HG03066 (cell line): ENCODE measurements at regions not wholly inside any gene's neighbourhood (a gene's known extent, or its start where the extent isn't known, plus 50 kb on each side); places are given as distances from the start of the nearest gene placed in this dataset.

Source experiments
- ATAC-seq: cut with Tn5 transposase; IDR thresholded peaks from one replicate; pipeline ENCODE4 v1.9.1; 2021; ENCODE audit warnings: low read depth; ENCODE audit not compliant: unreplicated experiment

DNA sequence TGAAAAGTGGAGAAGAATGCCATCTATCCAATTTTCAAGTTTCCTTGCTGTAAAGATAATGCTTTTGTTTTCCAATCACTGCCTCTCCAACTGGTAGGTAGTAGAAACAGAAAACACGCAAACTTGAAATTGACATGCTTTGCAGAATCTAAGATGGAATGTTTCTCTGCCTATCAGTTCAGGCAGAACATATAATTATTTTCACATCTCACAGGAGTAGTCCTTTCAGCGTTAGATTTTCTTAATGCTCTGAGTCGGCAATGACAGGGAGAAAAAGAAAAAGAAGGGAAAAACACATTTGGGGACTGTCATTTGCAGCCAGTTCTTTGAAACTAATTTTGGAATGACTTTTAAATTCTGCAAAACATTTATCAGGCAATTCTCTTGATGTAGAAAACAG lies 818.7 kb upstream of the PTPRD start:
- ATAC-seq = no peak

DNA sequence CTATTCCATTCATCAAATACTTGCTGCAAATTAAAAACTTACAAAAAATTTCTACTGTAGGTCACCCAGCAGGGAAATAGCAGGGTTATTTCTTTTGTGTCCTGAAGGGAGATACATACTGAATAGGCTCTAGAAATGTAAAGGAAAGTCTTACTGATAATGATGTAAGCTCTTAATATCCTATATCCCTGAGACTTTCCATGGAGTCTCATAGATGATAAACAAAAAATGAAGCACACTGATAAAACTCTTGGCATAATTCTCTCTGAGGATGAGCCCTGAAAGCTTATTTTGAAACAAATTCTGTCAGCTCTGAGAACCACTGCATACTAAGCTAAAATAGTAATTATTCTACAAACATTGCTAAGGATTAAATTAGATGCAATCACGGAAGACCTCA lies 819.6 kb upstream of the PTPRD start:
- ATAC-seq = no peak

GRCh38 chr9:11443631-11444030 lies 830.8 kb upstream of the PTPRD start:
- ATAC-seq = no peak

- no peak for ATAC-seq
These were observed 845.3 kb upstream of the PTPRD start for GRCh38 chr9:11457825-11458790.

DNA sequence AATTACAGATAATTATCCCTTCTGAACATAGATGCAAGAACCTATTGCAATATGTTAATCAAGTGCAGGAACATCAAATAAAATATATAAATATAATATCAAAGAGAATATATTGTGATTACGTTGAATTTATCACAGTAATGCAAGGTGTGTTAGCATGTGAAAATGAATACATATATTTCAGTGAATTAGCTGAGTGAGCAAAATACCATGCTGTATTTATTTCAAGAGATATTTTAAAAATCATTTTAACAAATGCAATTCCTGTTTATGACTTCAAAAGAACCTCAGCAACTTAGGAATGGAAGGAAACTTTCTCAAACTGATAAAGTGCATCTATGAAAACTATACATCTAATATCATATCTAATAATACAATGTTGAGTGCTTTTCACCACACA lies 856.9 kb upstream of the PTPRD start:
- ATAC-seq = no peak

DNA sequence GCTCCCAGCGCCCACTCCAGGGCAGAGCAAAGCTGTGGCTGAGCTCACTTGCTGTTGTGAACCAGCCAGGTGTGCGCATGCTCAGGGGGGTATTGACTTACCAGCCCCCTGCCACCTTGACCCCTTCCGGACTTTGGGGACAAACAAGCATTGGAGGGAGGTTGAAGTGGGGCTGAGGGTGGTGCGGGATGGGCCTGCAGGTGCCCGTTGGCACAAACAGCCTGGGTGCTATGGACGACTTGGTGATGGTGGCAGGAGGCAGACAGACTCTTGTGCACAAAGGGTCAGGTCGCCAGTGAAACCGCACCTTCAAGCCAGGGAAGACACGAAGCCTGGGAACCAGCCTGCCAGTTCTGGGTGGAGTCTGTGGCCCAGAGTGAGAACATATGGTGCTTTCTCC lies 858.5 kb upstream of the PTPRD start:
- no peak for ATAC-seq

DNA sequence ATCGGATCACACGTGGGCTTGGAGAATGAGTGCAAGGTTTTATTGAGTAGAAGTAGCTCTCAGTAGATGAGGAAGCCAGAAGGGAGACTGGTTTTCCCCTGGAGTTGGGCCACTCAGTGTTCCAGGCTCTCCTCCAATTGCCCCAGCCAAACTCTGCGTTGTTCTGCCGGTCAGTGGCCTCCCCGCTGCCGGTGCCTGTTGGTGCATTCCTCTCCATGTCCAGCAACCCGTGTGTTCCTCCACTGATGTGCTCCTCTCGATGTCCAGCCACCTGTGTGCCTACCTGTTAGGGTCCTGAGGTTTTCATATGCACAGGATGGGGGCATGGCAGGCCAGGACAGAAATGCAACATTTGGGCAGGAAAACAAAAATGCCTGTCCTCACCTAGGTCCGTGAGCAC lies 888.0 kb upstream of the PTPRD start:
- no peak for ATAC-seq

- ATAC-seq = no peak
These were observed 894.2 kb upstream of the PTPRD start for GRCh38 chr9:11506980-11507379.

- no peak for ATAC-seq
These were observed 924.8 kb upstream of the PTPRD start for GRCh38 chr9:11537566-11537965.

GRCh38 chr9:11542781-11543180 lies 930.0 kb upstream of the PTPRD start:
- ATAC-seq = no peak

DNA sequence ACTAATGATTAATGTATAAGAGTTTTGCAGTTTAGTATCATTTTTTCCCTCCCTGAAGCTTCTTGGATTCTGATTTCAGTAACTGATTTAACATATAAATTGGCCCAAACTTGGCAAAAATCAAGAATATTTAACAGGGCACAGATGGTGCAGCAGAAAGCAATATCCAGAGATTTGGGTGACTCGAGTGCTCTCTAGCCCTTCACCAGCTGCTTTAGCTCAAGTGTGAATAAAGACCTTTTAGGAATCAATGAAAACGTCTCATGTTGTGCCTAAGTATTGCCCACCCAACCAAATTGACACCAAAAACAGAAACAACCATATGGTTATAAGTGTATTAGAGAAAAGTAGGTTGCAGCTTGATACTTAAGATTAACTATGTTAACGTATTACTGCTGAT lies 933.4 kb upstream of the PTPRD start:
- no peak for ATAC-seq

DNA sequence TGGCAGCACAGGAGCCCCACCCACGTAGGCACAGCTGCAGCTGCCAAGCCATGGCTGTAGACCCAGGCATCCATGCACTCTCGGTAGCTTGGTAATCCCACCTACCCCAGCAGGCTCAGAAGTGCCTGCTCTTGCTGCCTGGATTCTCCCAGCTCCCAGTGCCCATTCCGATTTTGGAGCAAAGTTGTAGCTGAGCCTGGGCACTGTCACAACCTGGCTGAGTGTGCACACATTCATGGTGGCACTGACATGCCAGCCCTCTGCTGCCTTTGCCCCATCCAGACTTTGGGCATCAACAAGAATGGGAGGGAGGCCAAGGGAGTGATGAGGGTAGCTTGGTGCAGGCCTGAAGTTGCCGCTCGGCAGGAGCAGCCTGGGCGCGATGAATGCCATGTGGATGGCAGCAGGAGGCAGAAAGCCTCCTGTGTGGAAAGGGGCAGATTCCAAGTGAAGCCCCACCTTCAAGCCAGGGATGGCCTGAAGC lies 936.6 kb upstream of the PTPRD start:
- no peak for ATAC-seq

GRCh38 chr9:11551106-11551505 lies 938.3 kb upstream of the PTPRD start:
- ATAC-seq = no peak

DNA sequence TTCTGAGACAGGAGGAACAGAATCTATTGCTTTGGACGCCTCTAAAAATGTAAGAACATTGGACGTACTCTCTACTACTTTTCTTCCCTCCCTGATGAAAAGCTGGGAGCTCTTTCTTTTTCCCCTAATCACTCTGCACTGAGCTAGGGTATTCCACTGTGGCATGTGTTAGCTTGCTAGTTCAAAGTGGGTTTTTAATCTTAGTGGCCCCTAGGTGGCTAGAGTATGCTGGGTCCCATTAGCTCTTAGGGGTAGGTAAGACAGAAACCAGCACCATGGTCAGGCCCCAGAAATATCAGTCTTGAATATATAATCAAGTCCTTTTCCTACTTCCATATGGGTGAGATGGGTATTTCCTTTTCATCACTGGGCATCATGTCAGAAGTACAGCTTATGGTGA lies 945.2 kb upstream of the PTPRD start:
- no peak for ATAC-seq

GRCh38 chr9:11559001-11559776 lies 946.4 kb upstream of the PTPRD start:
- no peak for ATAC-seq

GRCh38 chr9:11577522-11577921 lies 964.7 kb upstream of the PTPRD start:
- ATAC-seq = no peak

DNA sequence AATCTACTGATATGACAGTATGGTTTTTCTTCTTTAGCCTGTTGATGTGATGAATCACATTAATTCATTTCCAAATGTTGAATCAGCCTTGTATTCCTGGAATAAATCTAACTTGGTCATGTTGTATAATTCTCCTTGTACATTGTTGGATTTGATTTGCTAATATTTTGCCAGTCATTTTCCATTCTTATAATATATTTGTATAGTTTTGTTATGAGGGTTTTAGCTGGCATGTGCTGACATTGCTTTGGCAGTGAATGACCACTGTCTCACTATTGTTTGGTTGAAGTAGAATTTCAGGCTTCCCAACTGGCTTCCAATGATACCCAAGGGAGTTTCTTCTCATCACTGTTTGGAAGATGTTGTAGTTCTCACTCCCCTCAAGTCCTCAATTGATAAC lies 983.0 kb upstream of the PTPRD start:
- ATAC-seq = no peak

DNA sequence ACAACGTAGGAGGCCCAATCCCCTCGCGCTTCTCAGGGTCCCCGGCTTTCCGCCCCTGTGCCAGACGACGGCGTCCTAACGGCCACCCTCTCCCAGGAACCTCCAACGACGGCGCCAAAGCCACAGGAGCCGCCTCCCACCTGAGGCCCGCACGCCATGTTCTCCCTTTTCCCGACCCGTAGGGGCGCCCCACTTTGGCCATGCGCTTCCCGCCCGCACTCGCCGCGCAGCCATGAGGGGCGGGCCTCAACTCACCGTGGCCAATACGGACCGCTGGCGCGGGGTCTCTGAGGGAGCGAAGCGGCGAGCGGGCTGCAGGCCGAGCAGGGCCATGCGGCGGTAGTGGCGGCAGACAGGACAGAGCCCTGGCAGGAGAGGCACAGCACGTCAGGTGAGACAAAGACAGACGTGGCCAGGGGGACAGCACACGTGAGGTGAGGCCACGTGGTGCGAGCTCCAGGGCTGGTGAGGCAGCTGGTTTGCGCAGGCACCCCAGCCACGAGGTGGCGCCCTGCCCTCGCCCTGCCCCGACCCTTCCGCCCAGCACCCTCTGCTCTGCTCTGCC lies 1005.5 kb upstream of the PTPRD start:
- no peak for ATAC-seq

GRCh38 chr9:11632691-11633090 lies 1019.9 kb upstream of the PTPRD start:
- ATAC-seq = no peak

DNA sequence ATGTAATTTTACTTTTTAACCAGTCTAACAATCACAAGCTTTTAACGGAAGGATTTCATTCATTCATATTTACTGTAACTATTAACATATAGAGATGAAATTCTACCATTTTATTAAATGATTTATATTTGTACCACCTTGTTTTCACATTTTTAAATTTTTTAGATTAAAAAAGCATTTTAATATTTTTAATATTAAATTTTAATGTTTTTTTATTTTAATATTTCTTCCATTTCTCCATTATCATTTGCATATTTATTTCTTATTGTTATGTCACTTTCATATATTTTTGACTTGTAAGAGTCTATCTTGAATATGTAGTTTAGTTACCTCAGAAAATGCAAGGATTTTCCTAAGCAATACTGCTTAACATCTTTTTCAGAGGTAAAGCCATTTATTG lies 1034.0 kb upstream of the PTPRD start:
- no peak for ATAC-seq

- ATAC-seq = no peak
These were observed 1039.3 kb upstream of the TYRP1 start for GRCh38 chr9:11653867-11654266.
